Astrocyte of the cerebellum (primary cell): ENCODE measurements at regions not wholly inside any gene's neighbourhood (a gene's known extent, or its start where the extent isn't known, plus 50 kb on each side); places are given as distances from the start of the nearest gene placed in this dataset.

Source experiments
- DNase-seq: peaks from one replicate; pipeline ENCODE4 v3.0.0-alpha.2; 2011; ENCODE audit warnings: low read depth
- H3K4me3 ChIP-seq: 2 replicates; pipeline ENCODE4 v1.5.1; 2011; ENCODE audit warnings: mild to moderate bottlenecking, low read depth, low read length, moderate library complexity
- in situ Hi-C: cut with HindIII; loops from 2 replicates; pipeline ENCODE4 v1.10.0; 2017; ENCODE audit warnings: low sequenced_read_pairs
- TF ChIP-seq, protein P1 (sequence below): IDR thresholded peaks from 2 replicates; pipeline ENCODE4 v1.5.1; 2012; ENCODE audit warnings: low read length, low read depth, moderate library complexity, mild to moderate bottlenecking; ENCODE audit errors: missing control alignments

DNA sequence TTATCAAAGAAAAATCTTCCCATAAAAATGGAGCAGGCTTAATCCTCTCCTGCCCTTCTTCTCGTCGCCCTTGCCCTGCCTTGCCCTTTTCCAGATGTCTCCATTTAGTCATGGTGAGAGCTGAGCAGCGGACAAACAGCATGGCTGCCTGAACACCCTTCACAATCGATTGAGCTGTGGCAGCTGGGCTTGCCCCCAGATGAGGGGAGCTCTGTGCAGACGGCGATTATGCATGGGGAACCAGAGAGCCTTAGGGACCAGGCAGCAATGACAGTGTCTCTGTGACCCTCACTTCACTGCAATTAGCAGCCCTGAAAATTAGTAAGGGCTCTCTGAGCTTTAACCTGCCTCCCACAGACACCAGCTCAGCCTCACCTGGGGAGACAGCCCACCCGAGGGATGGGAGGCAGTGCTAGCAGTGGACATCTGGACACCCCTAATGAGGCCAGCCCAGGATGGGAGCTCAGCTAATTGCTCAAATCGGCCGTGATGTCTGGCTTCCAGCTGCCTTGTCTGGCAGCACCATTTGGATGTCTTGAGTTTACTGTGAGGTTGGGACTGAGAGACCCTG lies 365.7 kb downstream of the TNS1 start:
- in situ Hi-C loops: no loop called here
- H3K4me3 ChIP-seq: no peak overlapping the region
- TF ChIP-seq, protein P1, sequence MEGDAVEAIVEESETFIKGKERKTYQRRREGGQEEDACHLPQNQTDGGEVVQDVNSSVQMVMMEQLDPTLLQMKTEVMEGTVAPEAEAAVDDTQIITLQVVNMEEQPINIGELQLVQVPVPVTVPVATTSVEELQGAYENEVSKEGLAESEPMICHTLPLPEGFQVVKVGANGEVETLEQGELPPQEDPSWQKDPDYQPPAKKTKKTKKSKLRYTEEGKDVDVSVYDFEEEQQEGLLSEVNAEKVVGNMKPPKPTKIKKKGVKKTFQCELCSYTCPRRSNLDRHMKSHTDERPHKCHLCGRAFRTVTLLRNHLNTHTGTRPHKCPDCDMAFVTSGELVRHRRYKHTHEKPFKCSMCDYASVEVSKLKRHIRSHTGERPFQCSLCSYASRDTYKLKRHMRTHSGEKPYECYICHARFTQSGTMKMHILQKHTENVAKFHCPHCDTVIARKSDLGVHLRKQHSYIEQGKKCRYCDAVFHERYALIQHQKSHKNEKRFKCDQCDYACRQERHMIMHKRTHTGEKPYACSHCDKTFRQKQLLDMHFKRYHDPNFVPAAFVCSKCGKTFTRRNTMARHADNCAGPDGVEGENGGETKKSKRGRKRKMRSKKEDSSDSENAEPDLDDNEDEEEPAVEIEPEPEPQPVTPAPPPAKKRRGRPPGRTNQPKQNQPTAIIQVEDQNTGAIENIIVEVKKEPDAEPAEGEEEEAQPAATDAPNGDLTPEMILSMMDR: no peak
- no peak for DNase-seq

DNA sequence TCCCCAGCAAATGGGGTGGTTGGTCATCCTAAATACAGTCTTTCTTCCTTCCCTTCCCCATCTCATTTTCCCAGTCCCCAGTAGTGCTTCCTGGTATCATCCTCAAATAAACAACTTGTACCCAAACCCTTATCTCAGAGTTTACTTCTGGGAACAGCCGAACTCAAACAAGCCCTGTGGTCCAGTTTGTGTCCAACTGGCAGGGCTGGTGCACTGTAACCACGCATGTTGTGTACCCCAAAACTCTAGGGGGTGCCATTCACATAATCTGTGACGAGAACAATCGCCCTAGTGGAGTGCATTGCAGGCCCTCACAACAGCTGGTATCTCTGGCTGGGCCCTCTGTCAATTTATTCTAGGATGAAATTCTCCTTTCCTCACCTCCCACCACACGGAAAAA lies 366.2 kb downstream of the TNS1 start:
- DNase-seq: no peak
- H3K4me3 ChIP-seq: no peak overlapping the region
- TF ChIP-seq, protein P1: no peak
- in situ Hi-C loops: no loop called here

DNA sequence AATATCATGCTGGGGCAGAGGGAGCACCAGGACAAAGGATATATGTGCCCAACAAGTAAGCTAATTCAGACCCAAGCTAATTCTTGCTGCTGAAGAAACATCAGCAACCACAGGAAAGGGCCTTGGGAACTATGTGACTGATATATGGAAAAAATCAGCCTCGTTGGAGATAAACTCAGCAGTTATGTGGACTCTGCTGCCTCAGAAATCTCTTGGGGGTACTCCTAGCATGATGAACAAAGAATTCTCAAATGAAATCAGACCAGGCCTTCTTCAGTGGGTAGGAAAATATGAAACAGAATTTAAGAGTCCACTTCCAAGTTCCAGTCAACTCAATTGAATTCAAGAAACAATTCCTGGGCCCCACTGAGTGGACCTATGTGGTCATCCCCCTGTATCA lies 367.9 kb downstream of the TNS1 start:
- H3K4me3 ChIP-seq: no peak overlapping the region
- TF ChIP-seq, protein P1: no peak
- in situ Hi-C loops: no loop called here
- DNase-seq: no peak

DNA sequence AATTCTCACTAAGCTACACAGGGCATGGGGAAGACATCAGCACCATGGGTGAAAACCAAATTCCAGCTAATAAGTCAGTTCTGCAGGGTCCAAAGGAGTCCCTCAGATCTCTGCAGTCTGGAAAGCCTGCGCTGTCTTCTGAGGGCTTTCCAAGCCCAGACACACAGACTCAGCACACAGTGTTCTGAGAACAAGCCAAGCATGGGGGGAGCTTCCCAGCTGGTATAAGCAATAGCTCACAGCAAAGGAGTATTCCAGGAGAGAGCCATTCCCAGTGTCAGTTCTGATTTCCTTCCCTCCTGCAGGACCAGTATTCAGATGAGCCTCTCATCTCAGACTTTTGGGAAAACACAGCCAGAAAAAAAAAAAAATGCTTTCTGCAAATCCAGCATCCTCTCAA lies 370.8 kb downstream of the TNS1 start:
- no peak for DNase-seq
- in situ Hi-C loops: no loop called here
- H3K4me3 ChIP-seq: no peak overlapping the region
- TF ChIP-seq, protein P1: no peak

DNA sequence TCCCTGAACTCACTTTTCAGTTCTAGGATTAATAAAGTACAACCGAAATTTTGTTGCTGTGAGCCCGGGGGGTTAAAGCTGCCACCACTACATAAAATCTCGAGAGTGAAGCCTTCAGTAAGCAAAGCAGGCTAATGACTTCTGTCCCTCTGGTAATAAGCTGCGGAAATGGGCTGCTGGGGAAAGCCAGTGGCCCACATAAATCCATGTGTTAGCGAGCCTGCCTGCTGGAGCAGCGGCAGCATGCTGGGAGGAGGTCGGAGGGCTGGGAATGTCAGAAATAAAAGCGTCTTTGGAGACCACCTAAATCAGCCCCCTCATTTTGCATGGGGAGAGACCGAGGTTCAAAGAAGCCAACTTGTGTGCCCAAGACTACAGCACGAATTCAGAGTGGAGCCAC lies 371.7 kb downstream of the TNS1 start:
- no peak overlapping the region for H3K4me3 ChIP-seq
- TF ChIP-seq, protein P1: no peak
- no peak for DNase-seq
- in situ Hi-C loops: no loop called here

DNA sequence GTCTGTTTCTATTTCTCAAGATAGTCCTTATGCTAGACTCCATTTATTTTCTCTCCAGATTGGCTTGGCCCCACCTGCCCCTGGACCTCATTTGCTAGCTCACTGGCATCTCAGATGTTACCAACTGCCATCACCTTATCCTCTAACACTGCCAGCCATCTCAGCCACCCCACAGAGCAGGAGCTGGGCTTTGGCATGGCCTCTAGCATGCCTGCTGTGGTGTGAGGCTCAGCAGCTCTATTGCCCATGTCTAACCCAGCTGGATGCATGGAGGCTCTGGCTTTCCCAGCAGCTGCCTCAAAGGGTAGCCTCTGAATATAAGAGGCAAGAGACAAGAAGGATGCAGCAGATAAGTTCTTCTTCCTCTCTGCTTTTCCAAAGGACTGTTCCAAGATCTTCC lies 373.4 kb downstream of the TNS1 start:
- in situ Hi-C loops: no loop called here
- TF ChIP-seq, protein P1: no peak
- no peak overlapping the region for H3K4me3 ChIP-seq
- no peak for DNase-seq

DNA sequence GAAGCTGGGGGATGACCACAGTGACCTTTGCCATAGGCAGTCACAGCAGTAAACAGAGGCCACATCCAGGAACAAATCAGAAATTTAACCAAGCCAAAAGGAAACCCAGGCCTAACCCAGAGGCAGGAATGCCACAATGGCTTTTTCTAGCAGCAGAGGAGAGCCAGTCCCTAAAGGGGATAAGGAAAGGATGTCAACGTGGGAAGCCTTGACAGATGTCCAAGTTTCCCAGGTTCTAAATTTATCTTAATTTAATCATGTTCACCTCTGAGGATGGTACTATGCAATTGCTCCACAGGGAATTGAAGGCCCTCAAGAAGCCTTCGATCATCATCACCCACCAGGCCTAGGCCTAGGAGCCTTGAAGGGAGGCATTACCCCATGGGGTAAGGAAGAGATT lies 374.7 kb downstream of the TNS1 start:
- in situ Hi-C loops: no loop called here
- no peak overlapping the region for H3K4me3 ChIP-seq
- no peak for DNase-seq
- TF ChIP-seq, protein P1: no peak
